HL-60 (cell line): ENCODE measurements at regions not wholly inside any gene's neighbourhood (a gene's known extent, or its start where the extent isn't known, plus 50 kb on each side); places are given as distances from the start of the nearest gene placed in this dataset.

Experiments used
- CTCF ChIP-seq: IDR thresholded peaks from one replicate; pipeline ENCODE4 v1.5.1; 2011; ENCODE audit warnings: low read length, control low read depth, inconsistent platforms; ENCODE audit not compliant: insufficient read depth
- POLR2AphosphoS5 ChIP-seq: IDR thresholded peaks from 2 replicates; pipeline ENCODE4 v1.6.1; 2012; ENCODE audit warnings: low read depth
- REST ChIP-seq: IDR thresholded peaks from 2 replicates; pipeline ENCODE4 v1.6.1; 2012; ENCODE audit warnings: low read depth; ENCODE audit not compliant: insufficient replicate concordance
- SPI1 ChIP-seq: IDR thresholded peaks from 2 replicates; pipeline ENCODE4 v1.6.1; 2012; ENCODE audit warnings: low read depth, mild to moderate bottlenecking, borderline replicate concordance

- TF ChIP-seq CTCF (no peak), POLR2AphosphoS5 (no peak), SPI1 (no peak), REST (no peak)
These were observed 99.2 kb upstream of the LRRN1 start for GRCh38 chr3:3699816-3700633.
